Activated CD8-positive, alpha-beta memory T cell treated with anti-CD3 and anti-CD28 coated beads, Interleukin-2, amount 50 U/mL, for 1 hour (primary cell): ENCODE measurements at regions not wholly inside any gene's neighbourhood (a gene's known extent, or its start where the extent isn't known, plus 50 kb on each side); places are given as distances from the start of the nearest gene placed in this dataset.

Experiments used
- DNase-seq: peaks from one replicate; pipeline ENCODE4 v3.0.0-alpha.2; 2020; ENCODE audit errors: extremely low read depth

- DNase-seq: no peak
Observed at GRCh38 chr3:44055951-44056350, 185.7 kb upstream of the TOPAZ1 start.

DNA sequence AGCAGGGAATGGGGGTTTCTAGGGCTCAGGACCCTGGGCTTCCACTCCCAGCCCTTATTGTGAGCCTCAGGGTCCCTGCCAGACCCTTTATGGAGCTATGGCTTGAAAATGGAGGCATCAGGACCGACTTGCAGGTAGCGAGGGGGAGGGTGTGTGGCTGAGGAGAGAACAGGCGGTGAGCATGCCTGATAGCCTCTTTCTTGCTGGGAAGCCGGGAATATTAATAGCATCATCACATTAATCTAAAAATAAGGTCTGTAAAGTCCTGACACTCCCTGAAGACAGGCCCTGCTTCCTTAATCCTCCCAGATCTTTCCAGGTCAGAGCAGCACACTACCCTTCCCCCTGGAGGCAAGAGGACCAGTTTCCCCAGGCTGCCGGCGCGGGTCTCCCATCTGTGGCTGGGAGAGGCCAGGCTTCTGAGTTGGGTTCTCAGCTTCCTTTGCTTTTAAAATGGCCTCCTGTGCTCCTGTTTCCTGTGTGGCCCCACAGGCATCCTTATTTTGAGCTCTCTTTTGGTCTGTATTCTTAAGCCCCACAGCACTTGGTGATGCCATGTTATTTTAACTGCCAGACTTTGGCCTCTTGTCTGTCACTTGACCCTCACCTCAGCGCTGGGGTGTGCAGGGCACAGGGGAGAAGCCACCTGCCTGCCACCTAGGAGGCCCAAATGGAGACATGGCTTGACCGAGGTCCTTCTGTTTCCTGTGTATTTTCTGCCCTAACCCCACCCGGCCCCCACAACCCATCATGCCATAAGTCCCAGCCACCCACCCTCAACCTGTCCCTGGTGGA lies 185.0 kb upstream of the TOPAZ1 start:
- no peak for DNase-seq

DNA sequence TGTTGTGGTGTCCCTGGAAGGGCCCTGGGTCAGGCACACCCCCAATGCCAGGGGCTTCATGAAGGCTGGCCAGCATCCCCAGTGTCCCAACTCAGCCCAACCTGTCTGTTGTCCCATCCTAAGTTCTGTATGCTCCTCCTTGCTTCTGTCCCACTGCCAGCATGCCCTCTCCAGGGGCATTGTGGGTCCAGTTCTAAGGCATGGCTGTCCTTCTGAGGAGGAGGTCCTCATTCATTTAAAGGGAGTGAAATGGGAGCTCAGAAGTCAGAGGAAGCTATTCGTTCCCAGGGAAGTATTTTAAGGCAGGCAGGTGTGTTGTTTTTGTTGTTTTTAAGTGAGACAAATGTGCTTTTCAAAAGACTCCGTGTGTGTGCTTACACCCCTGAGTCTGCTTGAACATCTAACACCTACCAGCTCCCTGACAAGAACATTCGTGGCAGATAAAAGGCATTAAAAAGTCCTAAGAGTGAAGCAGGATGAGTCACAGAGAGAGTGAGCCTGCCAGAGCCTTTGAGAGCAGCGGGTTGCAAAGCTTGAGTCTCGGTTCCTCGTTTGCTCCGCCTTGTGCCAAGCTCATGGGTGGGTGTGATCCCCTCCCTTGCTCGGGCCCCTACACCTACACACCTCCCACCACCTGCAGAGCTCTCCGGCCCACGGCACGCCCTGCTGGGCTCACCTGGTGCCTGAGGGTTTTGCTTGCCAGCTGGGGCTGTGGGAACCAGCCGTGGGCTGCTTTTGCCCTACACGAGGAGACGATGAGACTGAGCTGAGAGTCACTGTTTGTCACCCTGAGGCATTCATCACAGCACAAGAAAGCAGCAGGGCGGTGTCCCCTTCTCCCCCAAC lies 183.4 kb upstream of the TOPAZ1 start:
- DNase-seq: peak; percentile 21

DNA sequence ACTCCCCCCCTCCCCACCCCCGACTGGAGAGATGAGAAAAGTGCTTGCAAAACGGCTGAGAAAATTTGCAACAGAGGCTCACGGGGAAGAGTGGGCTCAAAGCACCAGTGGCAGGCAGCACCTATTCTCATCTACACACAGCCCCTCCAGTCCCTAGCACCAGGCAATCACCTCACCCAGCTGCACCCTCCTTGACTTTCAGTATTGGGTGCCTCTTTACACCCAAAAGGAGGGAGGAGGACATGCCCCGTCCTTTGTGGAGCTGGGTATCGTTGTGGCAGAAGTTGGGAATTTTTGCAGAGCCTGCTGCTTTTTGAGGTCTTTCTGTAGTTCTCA lies 182.8 kb upstream of the TOPAZ1 start:
- no peak for DNase-seq

GRCh38 chr3:44060164-44060563 lies 181.5 kb upstream of the TOPAZ1 start:
- no peak for DNase-seq

GRCh38 chr3:44061268-44061667 lies 180.4 kb upstream of the TOPAZ1 start:
- no peak for DNase-seq

GRCh38 chr3:44061961-44062360 lies 179.7 kb upstream of the TOPAZ1 start:
- DNase-seq: no peak

- DNase-seq: no peak
Observed at GRCh38 chr3:44065311-44066094, 176.2 kb upstream of the TOPAZ1 start.

DNA sequence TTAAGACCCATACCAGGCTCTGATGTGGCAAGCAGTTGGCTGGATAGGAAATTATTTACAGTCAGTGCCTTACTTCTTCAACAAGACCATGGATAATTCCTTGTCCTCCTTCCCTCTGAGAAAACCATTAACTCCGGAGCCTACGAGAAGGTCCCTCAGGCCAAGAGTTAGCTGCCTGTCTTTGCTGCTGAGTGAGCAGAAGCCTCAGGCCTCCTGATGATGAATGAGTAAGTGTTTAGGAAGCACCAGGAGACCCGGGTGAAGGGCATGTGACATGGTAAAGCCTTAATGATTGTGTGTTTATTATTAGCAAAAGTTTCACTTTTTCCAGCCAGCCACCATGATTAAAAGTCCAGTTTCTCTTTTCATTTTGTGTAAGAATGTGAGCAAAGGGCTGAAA lies 174.9 kb upstream of the TOPAZ1 start:
- no peak for DNase-seq

DNA sequence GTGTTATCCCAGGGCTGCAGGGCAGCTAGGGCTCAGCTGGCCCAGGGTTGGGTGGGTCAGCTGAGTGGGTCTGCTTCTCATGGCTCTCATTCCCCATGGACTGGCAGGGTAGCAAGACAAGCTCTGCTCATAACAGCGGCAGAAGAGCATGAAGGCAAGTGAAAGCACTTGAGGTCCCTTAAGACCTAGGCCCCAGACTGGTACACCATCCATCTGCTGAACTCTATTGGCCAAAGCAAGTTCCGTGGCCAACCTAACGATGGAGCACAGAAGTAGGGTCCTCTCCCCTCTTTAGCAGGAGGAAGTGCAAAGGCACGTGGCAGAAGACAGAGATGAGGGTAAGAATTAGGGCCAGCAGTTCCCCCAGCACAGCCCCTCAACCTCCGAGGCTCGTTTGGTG lies 174.3 kb upstream of the TOPAZ1 start:
- no peak for DNase-seq

- no peak for DNase-seq
Observed at GRCh38 chr3:44068753-44069152, 172.9 kb upstream of the TOPAZ1 start.

GRCh38 chr3:44069276-44069675 lies 172.4 kb upstream of the TOPAZ1 start:
- no peak for DNase-seq

DNA sequence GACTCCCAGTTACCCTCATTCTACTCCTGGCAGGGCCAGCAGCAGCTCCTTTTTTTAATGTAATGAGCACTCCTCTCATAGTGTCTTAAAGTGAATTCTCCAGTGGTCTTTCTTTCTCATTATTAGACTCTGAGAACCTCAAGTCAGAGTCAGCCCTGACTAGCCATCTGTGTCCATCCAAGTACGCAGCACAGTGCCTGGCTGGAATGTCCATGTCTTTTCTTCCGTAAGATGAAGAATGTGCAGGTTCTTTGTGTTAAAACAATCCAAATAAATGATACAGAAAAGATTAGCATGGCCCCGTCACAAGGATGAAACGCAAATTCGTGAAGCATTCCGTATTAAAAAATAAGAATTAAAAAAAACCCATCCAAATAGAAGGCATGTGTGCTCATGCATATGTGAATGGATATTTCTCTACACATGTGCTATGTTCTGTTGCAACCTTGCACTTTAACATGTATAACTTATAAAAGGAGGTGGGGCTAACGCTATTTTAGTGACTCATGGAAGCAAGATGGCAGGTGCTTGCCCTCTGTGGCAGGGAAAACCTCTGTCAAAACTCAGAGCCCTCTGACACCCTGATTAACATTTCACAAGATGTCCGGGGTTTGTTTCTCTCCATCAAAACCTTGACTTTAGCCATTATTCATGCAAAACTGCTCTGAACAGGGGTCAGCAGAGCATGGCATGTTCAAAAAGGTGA lies 170.7 kb upstream of the TOPAZ1 start:
- no peak for DNase-seq

DNA sequence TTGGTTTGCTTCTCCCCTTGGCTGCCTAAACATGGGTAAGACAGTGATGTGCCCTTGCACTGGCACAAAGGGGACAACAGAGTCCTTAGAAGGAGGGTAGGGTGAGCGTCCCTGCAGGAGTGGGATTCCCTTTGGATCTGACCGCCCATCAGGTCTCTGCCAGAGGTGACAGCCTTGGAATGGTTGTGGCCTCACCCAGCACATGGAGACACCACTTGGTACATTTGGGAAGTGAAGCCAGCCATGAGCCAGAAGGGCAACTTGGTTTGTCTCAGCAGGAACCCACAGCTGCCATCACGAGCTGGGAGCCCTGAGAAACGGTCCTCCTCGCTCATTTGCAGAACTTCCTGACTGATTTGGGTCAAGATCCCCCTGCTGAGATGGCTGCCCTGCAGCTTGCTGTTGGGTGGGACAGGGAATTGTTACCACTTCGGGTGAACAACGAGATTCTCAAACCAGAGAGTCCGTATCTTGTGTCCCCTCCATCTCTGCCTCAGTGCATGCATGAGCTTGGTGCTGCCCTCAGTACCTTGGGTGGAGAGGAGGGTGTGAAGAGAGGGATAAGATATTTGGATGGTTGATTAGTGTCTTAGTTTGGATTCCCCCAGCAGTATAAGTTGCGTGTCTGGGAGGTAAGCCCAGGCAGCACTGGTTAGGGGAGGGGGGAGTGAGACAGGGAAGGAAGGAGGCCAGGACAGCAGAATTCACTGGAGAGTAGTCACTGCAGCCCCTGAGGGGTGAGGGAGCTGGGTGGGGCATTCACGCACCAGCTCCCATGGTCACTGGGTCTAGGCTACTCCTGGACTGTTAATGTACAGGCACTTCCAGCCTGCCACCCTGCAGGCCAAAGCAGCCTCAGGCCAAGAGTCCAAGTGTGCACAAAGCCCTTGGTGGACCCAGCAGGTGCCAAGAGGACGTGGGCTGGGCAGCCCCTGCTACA lies 168.8 kb upstream of the TOPAZ1 start:
- no peak for DNase-seq

- DNase-seq: no peak
Observed at GRCh38 chr3:44074181-44074580, 167.5 kb upstream of the TOPAZ1 start.

- DNase-seq: no peak
Observed at GRCh38 chr3:44076221-44076829, 165.4 kb upstream of the TOPAZ1 start.

- DNase-seq: no peak
Observed at GRCh38 chr3:44077267-44077666, 164.4 kb upstream of the TOPAZ1 start.

GRCh38 chr3:44078863-44079262 lies 162.8 kb upstream of the TOPAZ1 start:
- no peak for DNase-seq

DNA sequence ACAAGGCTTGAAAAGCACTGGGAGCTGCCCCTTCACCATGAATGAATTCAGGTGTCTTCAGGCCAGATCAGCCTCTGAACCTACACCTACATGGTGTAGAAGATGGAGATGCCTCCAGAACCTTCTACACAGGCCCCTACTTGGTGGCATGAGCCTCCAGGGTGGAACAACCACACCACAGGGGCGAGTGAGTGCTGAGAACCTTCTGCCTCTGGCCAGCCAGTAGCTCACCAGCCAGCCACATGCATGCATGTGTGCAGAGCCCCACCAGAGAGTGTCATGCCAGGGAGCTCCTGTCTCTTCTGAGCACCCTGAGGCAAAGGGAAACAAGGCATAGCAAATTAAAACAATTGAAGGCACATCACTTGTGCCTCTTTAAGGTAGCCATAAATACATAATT lies 161.8 kb upstream of the TOPAZ1 start:
- no peak for DNase-seq

- DNase-seq: no peak
Observed at GRCh38 chr3:44080474-44081072, 161.1 kb upstream of the TOPAZ1 start.
